ENCODE measurements at regions not wholly inside any gene's neighbourhood (a gene's known extent, or its start where the extent isn't known, plus 50 kb on each side); places are given as distances from the start of the nearest gene placed in this dataset.
A peak's percentile ranks its signal among the peaks of the same experiment; 100 is the strongest.

DNA sequence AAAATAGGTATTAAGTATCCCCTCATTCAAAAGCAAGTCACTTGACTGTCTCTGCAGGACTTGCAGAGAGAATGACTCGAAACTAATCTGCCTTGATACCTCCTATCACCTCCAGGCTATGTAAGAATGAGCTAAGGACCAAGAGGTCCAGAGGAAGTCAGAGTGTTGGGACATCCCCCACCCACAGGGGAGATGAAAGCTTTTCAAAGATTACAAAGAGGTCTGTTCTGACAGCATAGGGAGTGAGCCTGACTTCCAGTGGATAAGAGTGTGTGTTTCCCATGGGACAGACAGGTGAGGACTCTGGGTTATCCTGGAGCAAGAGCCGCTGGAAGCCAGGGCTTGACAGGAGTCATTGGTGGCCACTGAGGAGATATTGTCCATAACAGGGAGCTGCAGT is 85.0 kb upstream of the TACR1 start:
- H3K27me3 ChIP-seq (ENCODE audit: control insufficient read depth in 2 of 2, insufficient read depth in 2 of 2, low read length in 2 of 2), result no peaks in the 10 kb centered on the region
- CTCF ChIA-PET, result no interaction called here
- no peaks in the 10 kb centered on the region for H3K36me3 ChIP-seq (ENCODE audit: control insufficient read depth in 2 of 3, insufficient read depth in 3 of 3, low read length in 3 of 3)
- no peaks in the 10 kb centered on the region for H3K4me1 ChIP-seq (ENCODE audit: control insufficient read depth in 2 of 2, insufficient read depth in 2 of 2, low read length in 2 of 2)
- Mint-ChIP-seq H3K36me3 (peaks cover 0 to 68% (median 54%) of the 10 kb centered on the region in 5 donors), H3K27ac (no peak overlapping the region), H3K9me3 (peaks cover 0 to 23% (median 6%) of the 10 kb centered on the region in 11 donors), H3K4me1 (peaks cover 0 to 2% (median 0%) of the 10 kb centered on the region in 7 donors), H3K4me3 (no peak overlapping the region), H3K27me3 (peaks cover 0 to 6% (median 0%) of the 10 kb centered on the region in 5 donors)
- no peak for DNase-seq
- no peak overlapping the region for H3K27ac ChIP-seq (ENCODE audit: low read depth, low read length)
- ATAC-seq, result no peak
- no peaks in the 10 kb centered on the region for H3K9me3 ChIP-seq (ENCODE audit: control insufficient read depth in 2 of 3, low read length in 3 of 3)
- intact Hi-C loops (cut with micrococcal nuclease), result no loop called here
- POLR2A ChIA-PET, result no interaction called here
- no peak overlapping the region for H3K4me3 ChIP-seq (ENCODE audit: low read length)

DNA sequence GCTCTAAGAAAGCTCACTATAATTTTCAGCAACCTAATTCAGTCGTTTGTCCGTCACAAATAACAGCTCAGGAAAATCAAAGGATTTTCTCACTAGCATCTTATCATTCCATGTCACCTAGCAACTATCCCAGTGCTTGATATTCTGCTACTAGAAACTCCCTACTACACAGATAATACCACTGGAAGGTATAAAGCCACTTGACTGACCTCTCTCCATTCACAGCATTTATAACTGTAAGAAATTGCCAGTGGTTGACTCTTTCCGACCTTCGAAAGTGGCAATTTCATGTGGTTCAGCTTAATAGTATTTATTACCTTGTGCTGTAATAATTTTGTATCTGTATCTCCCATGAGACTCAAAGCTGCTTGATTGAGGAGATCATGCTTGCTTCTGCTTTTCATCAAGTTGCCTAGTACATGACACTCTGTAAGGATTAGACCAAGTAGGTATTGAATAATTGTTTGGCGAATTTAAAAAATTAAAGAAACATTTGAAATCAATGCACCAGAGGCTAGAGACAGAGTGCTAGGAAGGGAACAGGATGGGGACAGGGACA is 79.6 kb upstream of the TACR1 start:
- no peak for DNase-seq
- Mint-ChIP-seq H3K36me3 (peaks cover 0 to 75% (median 67%) of the 10 kb centered on the region in 5 donors), H3K27me3 (peaks cover 0 to 3% (median 0%) of the 10 kb centered on the region in 5 donors), H3K27ac (no peak overlapping the region), H3K4me1 (no peaks in the 10 kb centered on the region), H3K9me3 (peaks cover 0 to 74% (median 25%) of the 10 kb centered on the region in 11 donors), H3K4me3 (no peak overlapping the region)
- ATAC-seq, result no peak
- no peak overlapping the region for H3K4me3 ChIP-seq (ENCODE audit: low read length)
- POLR2A ChIA-PET, result no interaction called here
- H3K36me3 ChIP-seq (ENCODE audit: control insufficient read depth in 2 of 3, insufficient read depth in 3 of 3, low read length in 3 of 3), result peaks cover 0 to 6% (median 0%) of the 10 kb centered on the region in 3 experiments
- no peaks in the 10 kb centered on the region for H3K27me3 ChIP-seq (ENCODE audit: control insufficient read depth in 2 of 2, insufficient read depth in 2 of 2, low read length in 2 of 2)
- CTCF ChIA-PET, result no interaction called here
- no peak overlapping the region for H3K27ac ChIP-seq (ENCODE audit: low read depth, low read length)
- H3K9me3 ChIP-seq (ENCODE audit: control insufficient read depth in 2 of 3, low read length in 3 of 3), result peaks cover 0 to 10% (median 0%) of the 10 kb centered on the region in 3 experiments
- no peaks in the 10 kb centered on the region for H3K4me1 ChIP-seq (ENCODE audit: control insufficient read depth in 2 of 2, insufficient read depth in 2 of 2, low read length in 2 of 2)
- intact Hi-C loops (cut with micrococcal nuclease), result no loop called here

DNA sequence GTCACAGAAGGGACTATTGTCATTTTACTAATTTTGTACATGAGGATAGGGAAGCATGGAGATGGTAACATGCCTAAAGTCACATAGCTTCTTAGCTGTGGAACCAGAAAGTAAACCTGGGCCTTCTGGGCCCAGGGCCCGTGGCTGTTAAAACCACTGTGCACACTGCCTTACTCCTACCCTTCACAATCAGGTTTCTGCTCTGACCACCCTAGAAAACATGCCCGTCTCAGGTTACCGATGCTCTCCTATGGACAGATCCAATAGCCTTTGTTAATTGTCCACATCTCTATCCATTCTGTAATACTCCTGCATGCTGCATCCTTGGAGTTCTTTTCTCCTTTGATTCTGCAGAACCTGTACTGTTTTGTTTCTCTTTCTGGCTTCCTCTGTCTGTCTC is 79.0 kb upstream of the TACR1 start:
- H3K4me1 ChIP-seq (ENCODE audit: control insufficient read depth in 2 of 2, insufficient read depth in 2 of 2, low read length in 2 of 2), result no peaks in the 10 kb centered on the region
- H3K36me3 ChIP-seq (ENCODE audit: control insufficient read depth in 2 of 3, insufficient read depth in 3 of 3, low read length in 3 of 3), result peaks cover 0 to 6% (median 0%) of the 10 kb centered on the region in 3 experiments
- CTCF ChIA-PET, result no interaction called here
- POLR2A ChIA-PET, result no interaction called here
- DNase-seq (no peak), ATAC-seq (no peak)
- H3K4me3 Mint-ChIP-seq, result no peak overlapping the region
- H3K27ac Mint-ChIP-seq, result no peak overlapping the region
- H3K36me3 Mint-ChIP-seq, result peaks cover 0 to 72% (median 66%) of the 10 kb centered on the region in 5 donors
- H3K27ac ChIP-seq (ENCODE audit: low read depth, low read length), result no peak overlapping the region
- no peaks in the 10 kb centered on the region for H3K4me1 Mint-ChIP-seq
- peaks cover 0 to 3% (median 0%) of the 10 kb centered on the region in 5 donors for H3K27me3 Mint-ChIP-seq
- peaks cover under 1 to 74% (median 29%) of the 10 kb centered on the region in 11 donors for H3K9me3 Mint-ChIP-seq
- no peak overlapping the region for H3K4me3 ChIP-seq (ENCODE audit: low read length)
- H3K9me3 ChIP-seq (ENCODE audit: control insufficient read depth in 2 of 3, low read length in 3 of 3), result peaks cover 0 to 12% (median 0%) of the 10 kb centered on the region in 3 experiments
- no peaks in the 10 kb centered on the region for H3K27me3 ChIP-seq (ENCODE audit: control insufficient read depth in 2 of 2, insufficient read depth in 2 of 2, low read length in 2 of 2)
- intact Hi-C loops (cut with micrococcal nuclease), result no loop called here

DNA sequence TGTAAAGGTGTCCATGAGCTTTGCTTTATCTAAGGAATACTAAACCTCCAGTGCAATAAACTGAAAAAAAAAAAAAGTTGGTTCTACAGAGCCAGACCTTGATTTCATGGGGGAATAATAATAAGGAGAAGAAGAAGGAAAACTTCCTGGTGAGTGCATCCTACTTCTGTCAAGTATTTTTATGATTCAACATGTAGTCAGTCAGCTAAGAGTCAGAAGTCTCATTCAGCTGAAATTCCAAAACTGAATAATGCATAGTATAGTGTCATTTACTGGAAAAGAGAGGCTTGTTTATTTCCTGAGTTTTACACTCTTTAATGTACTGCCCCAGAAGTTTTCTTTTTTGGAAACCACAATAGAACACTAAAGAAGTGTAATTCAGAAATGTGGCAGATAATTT is 77.8 kb upstream of the TACR1 start:
- H3K9me3 Mint-ChIP-seq, result peaks cover 2 to 79% (median 41%) of the 10 kb centered on the region in 11 donors
- Histone ChIP-seq H3K4me3 (ENCODE audit: low read length) (no peak overlapping the region), H3K4me1 (ENCODE audit: control insufficient read depth in 2 of 2, insufficient read depth in 2 of 2, low read length in 2 of 2) (no peaks in the 10 kb centered on the region), H3K27ac (ENCODE audit: low read depth, low read length) (no peak overlapping the region), H3K27me3 (ENCODE audit: control insufficient read depth in 2 of 2, insufficient read depth in 2 of 2, low read length in 2 of 2) (no peaks in the 10 kb centered on the region), H3K36me3 (ENCODE audit: control insufficient read depth in 2 of 3, insufficient read depth in 3 of 3, low read length in 3 of 3) (peaks cover 0 to 6% (median 0%) of the 10 kb centered on the region in 3 experiments), H3K9me3 (ENCODE audit: control insufficient read depth in 2 of 3, low read length in 3 of 3) (peaks cover 0 to 16% (median 0%) of the 10 kb centered on the region in 3 experiments)
- intact Hi-C loops (cut with micrococcal nuclease), result no loop called here
- peaks cover 0 to 5% (median 0%) of the 10 kb centered on the region in 5 donors for H3K27me3 Mint-ChIP-seq
- no peak overlapping the region for H3K4me3 Mint-ChIP-seq
- H3K36me3 Mint-ChIP-seq, result peaks cover 0 to 79% (median 61%) of the 10 kb centered on the region in 5 donors
- ATAC-seq (no peak), DNase-seq (no peak)
- H3K27ac Mint-ChIP-seq, result no peak overlapping the region
- ChIA-PET CTCF (no interaction called here), POLR2A (no interaction called here)
- no peaks in the 10 kb centered on the region for H3K4me1 Mint-ChIP-seq

DNA sequence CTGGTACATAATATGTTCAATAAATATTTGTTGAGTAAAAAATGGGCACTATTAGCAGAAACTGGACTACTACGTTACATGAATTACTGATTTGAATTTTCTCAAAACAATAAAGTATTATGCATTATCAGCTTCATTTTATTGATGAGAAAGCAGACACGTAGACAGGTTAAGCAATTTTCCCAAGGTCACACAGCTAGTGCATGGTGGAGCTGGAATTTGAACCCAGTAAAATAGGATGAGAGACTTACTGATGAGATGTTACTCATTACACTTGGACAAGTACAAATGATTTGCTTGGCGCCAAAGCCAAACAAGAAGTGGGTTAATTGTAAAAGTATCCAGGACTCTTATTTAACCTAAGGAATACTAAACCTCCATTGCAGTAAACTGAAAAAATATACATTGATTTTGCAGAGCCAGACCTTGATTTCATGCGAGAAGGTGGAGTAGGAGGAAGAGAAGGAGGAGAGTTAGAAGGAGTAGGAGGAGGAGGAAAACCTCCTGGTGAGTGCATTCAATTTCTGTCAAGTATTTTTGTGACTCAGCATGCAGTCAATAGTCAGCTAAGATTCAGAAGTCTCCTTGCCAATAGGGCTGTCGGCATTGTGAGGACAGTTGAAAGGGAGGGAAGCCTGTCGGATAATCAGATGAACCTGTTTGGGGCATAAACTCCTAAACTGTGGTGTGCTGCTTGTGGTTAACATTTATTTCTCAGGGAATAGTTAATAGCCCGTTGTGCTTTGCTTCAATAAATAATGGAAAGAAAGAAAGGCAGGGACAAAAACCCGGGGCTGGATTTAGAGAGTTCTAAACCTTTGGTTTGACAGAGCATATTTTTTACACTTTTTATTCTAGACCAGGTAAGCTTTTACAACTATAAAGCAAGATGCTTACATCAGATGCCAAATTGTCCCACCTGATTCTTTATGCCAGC is 77.0 kb upstream of the TACR1 start:
- Histone ChIP-seq H3K27me3 (ENCODE audit: control insufficient read depth in 2 of 2, insufficient read depth in 2 of 2, low read length in 2 of 2) (no peaks in the 10 kb centered on the region), H3K36me3 (ENCODE audit: control insufficient read depth in 2 of 3, insufficient read depth in 3 of 3, low read length in 3 of 3) (peaks cover 0 to 6% (median 0%) of the 10 kb centered on the region in 3 experiments), H3K27ac (ENCODE audit: low read depth, low read length) (no peak overlapping the region), H3K4me3 (ENCODE audit: low read length) (no peak overlapping the region), H3K4me1 (ENCODE audit: control insufficient read depth in 2 of 2, insufficient read depth in 2 of 2, low read length in 2 of 2) (no peaks in the 10 kb centered on the region), H3K9me3 (ENCODE audit: control insufficient read depth in 2 of 3, low read length in 3 of 3) (peaks cover 0 to 18% (median 0%) of the 10 kb centered on the region in 3 experiments)
- CTCF ChIA-PET, result no interaction called here
- Mint-ChIP-seq H3K36me3 (peaks cover 0 to 78% (median 55%) of the 10 kb centered on the region in 5 donors), H3K27me3 (peaks cover 0 to 9% (median 0%) of the 10 kb centered on the region in 5 donors), H3K4me3 (peak overlapping the region in 1 of 10 donors; percentile 17), H3K27ac (no peak overlapping the region), H3K4me1 (no peaks in the 10 kb centered on the region), H3K9me3 (peaks cover 2 to 86% (median 43%) of the 10 kb centered on the region in 11 donors)
- POLR2A ChIA-PET, result interaction anchor here (0.5 kb wide), 1 partner anchor 660 kb away, joined by 3 read pairs; no protein-coding TSS in a partner anchor
- ATAC-seq (no peak), DNase-seq (no peak)
- intact Hi-C loops (cut with micrococcal nuclease), result no loop called here

DNA sequence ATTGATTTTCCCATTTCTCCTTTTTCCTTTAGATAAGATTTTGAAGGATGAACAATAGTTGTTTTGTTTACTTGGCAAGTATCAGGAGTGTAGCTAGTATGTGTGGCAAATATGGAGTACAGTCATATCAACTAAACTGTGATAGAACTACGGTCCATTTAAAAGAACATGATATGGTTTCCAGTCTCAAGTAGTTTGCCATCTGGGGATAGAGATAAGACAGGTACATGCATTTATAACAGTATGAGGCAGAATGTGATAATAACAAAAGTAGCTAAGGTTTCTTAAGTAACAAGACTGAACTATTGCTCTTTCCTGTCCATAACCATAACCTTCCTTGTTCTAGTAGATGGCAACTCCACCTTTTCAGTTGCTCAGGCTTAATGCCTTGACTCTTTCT is 75.6 kb upstream of the TACR1 start:
- intact Hi-C loops (cut with micrococcal nuclease), result no loop called here
- no peak overlapping the region for H3K4me3 Mint-ChIP-seq
- DNase-seq (no peak), ATAC-seq (no peak)
- no peaks in the 10 kb centered on the region for H3K4me1 ChIP-seq (ENCODE audit: control insufficient read depth in 2 of 2, insufficient read depth in 2 of 2, low read length in 2 of 2)
- peaks cover 0 to 20% (median 0%) of the 10 kb centered on the region in 3 experiments for H3K9me3 ChIP-seq (ENCODE audit: control insufficient read depth in 2 of 3, low read length in 3 of 3)
- no peaks in the 10 kb centered on the region for H3K4me1 Mint-ChIP-seq
- no peak overlapping the region for H3K27ac ChIP-seq (ENCODE audit: low read depth, low read length)
- no peaks in the 10 kb centered on the region for H3K27me3 ChIP-seq (ENCODE audit: control insufficient read depth in 2 of 2, insufficient read depth in 2 of 2, low read length in 2 of 2)
- peaks cover 0 to 6% (median 0%) of the 10 kb centered on the region in 3 experiments for H3K36me3 ChIP-seq (ENCODE audit: control insufficient read depth in 2 of 3, insufficient read depth in 3 of 3, low read length in 3 of 3)
- H3K9me3 Mint-ChIP-seq, result peaks cover 2 to 95% (median 53%) of the 10 kb centered on the region in 11 donors
- POLR2A ChIA-PET, result no interaction called here
- no peak overlapping the region for H3K4me3 ChIP-seq (ENCODE audit: low read length)
- H3K27ac Mint-ChIP-seq, result no peak overlapping the region
- CTCF ChIA-PET, result no interaction called here
- peaks cover 0 to 85% (median 50%) of the 10 kb centered on the region in 5 donors for H3K36me3 Mint-ChIP-seq
- H3K27me3 Mint-ChIP-seq, result peaks cover 0 to 9% (median 0%) of the 10 kb centered on the region in 5 donors

Data from naive thymus-derived CD4-positive, alpha-beta T cell (primary cell).